ENCODE measurements at regions not wholly inside any gene's neighbourhood (a gene's known extent, or its start where the extent isn't known, plus 50 kb on each side); places are given as distances from the start of the nearest gene placed in this dataset.

DNA sequence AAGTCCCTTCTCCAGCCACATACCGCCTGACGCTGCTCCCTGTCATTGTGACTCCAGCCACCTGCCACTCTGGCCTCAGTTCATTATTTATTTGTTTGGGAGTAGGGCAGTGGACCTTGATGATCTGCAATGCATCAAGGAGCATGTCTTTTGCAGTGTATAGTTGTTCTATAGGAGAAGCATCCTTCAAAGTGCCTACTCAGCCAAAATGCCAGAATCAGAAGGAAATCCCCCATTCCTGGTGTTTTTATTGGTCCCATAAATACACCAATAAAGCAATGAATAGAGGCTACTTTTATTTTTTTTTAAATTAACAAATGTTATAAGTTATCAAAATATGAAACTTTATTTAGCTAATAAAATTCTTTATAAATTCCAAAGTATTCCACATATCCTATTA lies 123.8 kb upstream of the NSMCE3 start:
- TF ChIP-seq, protein P1, sequence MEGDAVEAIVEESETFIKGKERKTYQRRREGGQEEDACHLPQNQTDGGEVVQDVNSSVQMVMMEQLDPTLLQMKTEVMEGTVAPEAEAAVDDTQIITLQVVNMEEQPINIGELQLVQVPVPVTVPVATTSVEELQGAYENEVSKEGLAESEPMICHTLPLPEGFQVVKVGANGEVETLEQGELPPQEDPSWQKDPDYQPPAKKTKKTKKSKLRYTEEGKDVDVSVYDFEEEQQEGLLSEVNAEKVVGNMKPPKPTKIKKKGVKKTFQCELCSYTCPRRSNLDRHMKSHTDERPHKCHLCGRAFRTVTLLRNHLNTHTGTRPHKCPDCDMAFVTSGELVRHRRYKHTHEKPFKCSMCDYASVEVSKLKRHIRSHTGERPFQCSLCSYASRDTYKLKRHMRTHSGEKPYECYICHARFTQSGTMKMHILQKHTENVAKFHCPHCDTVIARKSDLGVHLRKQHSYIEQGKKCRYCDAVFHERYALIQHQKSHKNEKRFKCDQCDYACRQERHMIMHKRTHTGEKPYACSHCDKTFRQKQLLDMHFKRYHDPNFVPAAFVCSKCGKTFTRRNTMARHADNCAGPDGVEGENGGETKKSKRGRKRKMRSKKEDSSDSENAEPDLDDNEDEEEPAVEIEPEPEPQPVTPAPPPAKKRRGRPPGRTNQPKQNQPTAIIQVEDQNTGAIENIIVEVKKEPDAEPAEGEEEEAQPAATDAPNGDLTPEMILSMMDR (conservative IDR thresholded peaks at IDR 0.05; ENCODE audit: low read depth, low read length), result no peak
- H3K36me3 ChIP-seq (ENCODE audit: insufficient read depth), result no peaks in the 10 kb centered on the region
- H3K79me2 ChIP-seq (ENCODE audit: insufficient read depth, low read depth), result no peaks in the 10 kb centered on the region
- H3K27ac ChIP-seq, result no peak overlapping the region
- H2AFZ ChIP-seq (ENCODE audit: low read depth), result no peak overlapping the region
- no peaks in the 10 kb centered on the region for H3K4me1 ChIP-seq (ENCODE audit: low read depth, poor library complexity, severe bottlenecking)
- H3K4me2 ChIP-seq, result no peak overlapping the region
- no peaks in the 10 kb centered on the region for H3K27me3 ChIP-seq (ENCODE audit: insufficient read depth, low read depth)
- no peaks in the 10 kb centered on the region for H4K20me1 ChIP-seq (ENCODE audit: insufficient read depth)
- H3K4me3 ChIP-seq (IDR thresholded peaks at IDR 0.05; ENCODE audit: insufficient read depth, low read depth, low read length), result no peak overlapping the region
- no peak overlapping the region for H3K9ac ChIP-seq

DNA sequence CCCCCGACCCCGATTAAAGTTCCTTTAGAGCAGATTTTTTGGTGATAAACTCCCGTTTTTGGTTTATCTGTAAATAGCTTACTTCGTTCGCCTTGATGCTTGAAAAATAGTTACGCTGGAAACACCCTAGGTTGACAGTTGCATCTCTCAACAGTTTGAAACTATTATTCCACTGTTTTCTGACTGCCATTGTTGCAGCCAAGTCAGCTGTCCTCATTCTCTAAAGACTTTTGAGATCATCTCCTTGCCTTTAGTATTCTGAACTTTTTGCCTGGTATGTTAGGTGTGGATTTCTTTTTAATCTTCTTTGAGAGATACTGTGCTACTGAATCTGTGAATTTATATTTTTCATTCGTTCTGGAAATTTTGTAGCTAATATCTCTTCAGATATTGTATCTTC lies 122.7 kb upstream of the NSMCE3 start:
- Histone ChIP-seq H3K27ac (no peak overlapping the region), H3K4me3 (IDR thresholded peaks at IDR 0.05; ENCODE audit: insufficient read depth, low read depth, low read length) (no peak overlapping the region), H3K9ac (no peak overlapping the region), H2AFZ (ENCODE audit: low read depth) (no peak overlapping the region), H3K79me2 (ENCODE audit: insufficient read depth, low read depth) (no peaks in the 10 kb centered on the region), H3K36me3 (ENCODE audit: insufficient read depth) (no peaks in the 10 kb centered on the region), H3K27me3 (ENCODE audit: insufficient read depth, low read depth) (no peaks in the 10 kb centered on the region), H4K20me1 (ENCODE audit: insufficient read depth) (no peaks in the 10 kb centered on the region), H3K4me2 (no peak overlapping the region), H3K4me1 (ENCODE audit: low read depth, poor library complexity, severe bottlenecking) (no peaks in the 10 kb centered on the region)
- TF ChIP-seq, protein P1 (conservative IDR thresholded peaks at IDR 0.05; ENCODE audit: low read depth, low read length), result no peak

DNA sequence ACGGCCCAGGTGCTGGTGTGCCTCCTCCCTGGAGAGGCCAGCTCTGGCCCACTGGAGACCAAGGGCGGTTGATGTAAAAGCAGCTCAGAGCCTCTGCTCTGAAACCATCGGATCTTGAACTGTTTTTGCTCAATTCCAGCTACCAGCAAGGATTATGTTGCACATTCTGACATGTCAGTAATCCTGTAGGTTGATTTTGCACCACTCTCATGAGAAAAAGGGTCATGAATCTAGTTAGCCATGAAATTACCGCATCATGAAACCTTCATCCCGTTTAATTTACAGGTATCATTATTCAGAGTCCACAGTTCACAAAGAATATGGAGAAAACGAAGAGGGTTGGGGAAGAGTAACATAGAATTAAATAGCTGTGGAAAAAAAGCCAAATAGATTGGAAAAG lies 120.4 kb upstream of the NSMCE3 start:
- Histone ChIP-seq H3K4me3 (IDR thresholded peaks at IDR 0.05; ENCODE audit: insufficient read depth, low read depth, low read length) (no peak overlapping the region), H3K36me3 (ENCODE audit: insufficient read depth) (no peaks in the 10 kb centered on the region), H3K4me1 (ENCODE audit: low read depth, poor library complexity, severe bottlenecking) (no peaks in the 10 kb centered on the region), H2AFZ (ENCODE audit: low read depth) (no peak overlapping the region), H3K4me2 (no peak overlapping the region), H3K27ac (no peak overlapping the region), H3K27me3 (ENCODE audit: insufficient read depth, low read depth) (no peaks in the 10 kb centered on the region), H3K9ac (no peak overlapping the region), H4K20me1 (ENCODE audit: insufficient read depth) (no peaks in the 10 kb centered on the region), H3K79me2 (ENCODE audit: insufficient read depth, low read depth) (no peaks in the 10 kb centered on the region)
- TF ChIP-seq, protein P1 (conservative IDR thresholded peaks at IDR 0.05; ENCODE audit: low read depth, low read length), result no peak

DNA sequence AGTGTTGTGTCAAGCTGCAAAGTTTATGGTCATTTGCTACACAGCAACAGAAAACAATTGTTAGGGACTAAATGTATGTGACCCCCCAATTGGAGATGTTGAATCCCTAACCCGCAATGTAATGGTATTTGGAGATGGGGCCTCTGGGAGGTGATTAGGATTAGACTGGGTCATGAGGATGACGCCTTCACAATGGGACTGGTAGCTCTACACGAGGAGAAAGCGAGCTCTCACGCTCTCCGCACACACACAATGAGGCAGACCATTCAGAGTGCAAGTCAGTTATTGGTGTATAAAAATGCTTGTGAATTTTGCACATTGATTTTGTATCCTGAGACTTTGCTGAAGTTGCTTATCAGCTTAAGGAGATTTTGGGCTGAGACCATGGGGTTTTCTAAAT lies 116.9 kb upstream of the NSMCE3 start:
- Histone ChIP-seq H3K9ac (no peak overlapping the region), H3K4me1 (ENCODE audit: low read depth, poor library complexity, severe bottlenecking) (no peaks in the 10 kb centered on the region), H3K27ac (no peak overlapping the region), H2AFZ (ENCODE audit: low read depth) (no peak overlapping the region), H3K4me3 (IDR thresholded peaks at IDR 0.05; ENCODE audit: insufficient read depth, low read depth, low read length) (no peak overlapping the region), H3K36me3 (ENCODE audit: insufficient read depth) (no peaks in the 10 kb centered on the region), H3K27me3 (ENCODE audit: insufficient read depth, low read depth) (no peaks in the 10 kb centered on the region), H3K79me2 (ENCODE audit: insufficient read depth, low read depth) (no peaks in the 10 kb centered on the region), H3K4me2 (no peak overlapping the region), H4K20me1 (ENCODE audit: insufficient read depth) (no peaks in the 10 kb centered on the region)
- TF ChIP-seq, protein P1 (conservative IDR thresholded peaks at IDR 0.05; ENCODE audit: low read depth, low read length), result no peak

DNA sequence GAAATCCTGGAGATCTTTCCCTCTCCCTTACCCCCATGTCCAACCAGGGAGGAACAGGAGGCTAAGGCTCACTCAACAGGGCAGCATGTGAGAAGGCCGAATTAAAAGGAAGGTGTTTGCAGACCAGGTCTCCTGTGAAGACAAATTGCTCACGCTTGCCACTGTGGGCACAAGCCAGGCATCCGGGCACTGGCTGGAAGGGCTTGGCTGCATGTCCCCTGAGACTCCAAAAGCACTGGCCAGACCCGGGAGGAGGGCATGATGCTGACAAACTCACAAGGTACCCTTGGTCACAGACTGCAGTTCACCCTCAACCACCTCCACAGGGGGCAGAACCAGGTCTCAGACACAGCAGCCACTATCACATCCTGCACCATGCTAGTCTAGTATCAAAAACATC lies 113.7 kb upstream of the NSMCE3 start:
- Histone ChIP-seq H3K79me2 (ENCODE audit: insufficient read depth, low read depth) (no peaks in the 10 kb centered on the region), H3K27ac (no peak overlapping the region), H3K9ac (no peak overlapping the region), H3K36me3 (ENCODE audit: insufficient read depth) (no peaks in the 10 kb centered on the region), H4K20me1 (ENCODE audit: insufficient read depth) (no peaks in the 10 kb centered on the region), H3K4me3 (IDR thresholded peaks at IDR 0.05; ENCODE audit: insufficient read depth, low read depth, low read length) (no peak overlapping the region), H3K4me1 (ENCODE audit: low read depth, poor library complexity, severe bottlenecking) (no peaks in the 10 kb centered on the region), H3K4me2 (no peak overlapping the region), H2AFZ (ENCODE audit: low read depth) (no peak overlapping the region), H3K27me3 (ENCODE audit: insufficient read depth, low read depth) (no peaks in the 10 kb centered on the region)
- TF ChIP-seq, protein P1 (conservative IDR thresholded peaks at IDR 0.05; ENCODE audit: low read depth, low read length), result no peak

All from KMS-11 (cell line).